ENCODE measurements at regions not wholly inside any gene's neighbourhood (a gene's known extent, or its start where the extent isn't known, plus 50 kb on each side); places are given as distances from the start of the nearest gene placed in this dataset.

GRCh38 chr5:71802673-71803072 lies 83.6 kb downstream of the CARTPT start:
- no peak for TF ChIP-seq EZH2 (IDR thresholded peaks at IDR 0.05; ENCODE audit: insufficient read depth, poor library complexity, severe bottlenecking)
- TF ChIP-seq EZH2phosphoT487 (IDR thresholded peaks at IDR 0.05; ENCODE audit: insufficient read depth, low read depth), result no peak
